PC-9 (cell line): ENCODE measurements at regions not wholly inside any gene's neighbourhood (a gene's known extent, or its start where the extent isn't known, plus 50 kb on each side); places are given as distances from the start of the nearest gene placed in this dataset.

Source experiments
- CTCF ChIP-seq: fragments of 200-600 bp; sonication (generic); conservative IDR thresholded peaks from 2 replicates; pipeline ENCODE4 v1.6.1; 2017; ENCODE audit warnings: mixed run types, antibody characterized with exemption, mild to moderate bottlenecking, moderate library complexity
- EZH2 ChIP-seq: fragments of 200-600 bp; sonication (generic); IDR thresholded peaks from 2 replicates; pipeline ENCODE4 v1.8.0; 2017; ENCODE audit warnings: antibody characterized with exemption, low read depth

GRCh38 chr11:26828288-26828687 is 106.4 kb upstream of the SLC5A12 start:
- TF ChIP-seq CTCF (no peak), EZH2 (no peak)
